UCSD-AML1 (cell line): ENCODE measurements at regions not wholly inside any gene's neighbourhood (a gene's known extent, or its start where the extent isn't known, plus 50 kb on each side); places are given as distances from the start of the nearest gene placed in this dataset.
"Not testable (repeated sequence)": the region's sequence is repeated elsewhere in the genome, so short reads cannot be mapped to it uniquely, and the experiment has no call there.

Source experiments
- DNase-seq: peaks from one replicate; lab custom pipeline; 2025; ENCODE audit not compliant: unreplicated experiment; lab: John Stamatoyannopoulos, UW

DNA sequence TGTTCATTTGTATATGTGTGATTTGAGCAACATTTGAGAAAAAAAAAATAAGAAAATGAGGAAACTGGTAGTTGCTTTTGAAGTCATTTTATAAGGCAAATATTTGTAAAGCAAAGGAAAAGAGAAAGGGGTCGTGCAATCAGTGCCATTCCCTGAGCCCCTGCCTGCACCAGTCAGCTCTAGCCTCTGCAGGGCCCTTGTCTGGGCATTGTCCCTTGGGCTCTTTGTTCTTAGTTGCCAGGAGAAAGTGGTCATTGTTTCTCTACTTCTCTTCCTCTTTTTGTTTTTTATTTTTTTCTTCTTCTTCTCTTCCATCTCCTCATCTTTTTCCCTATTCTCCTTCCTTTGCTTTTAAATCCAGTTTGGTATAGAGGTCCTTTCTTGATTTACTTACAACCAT is 175.3 kb upstream of the CREB1 start:
- no peak for DNase-seq

GRCh38 chr2:207356567-207356966 is 173.2 kb upstream of the CREB1 start:
- DNase-seq: no peak

GRCh38 chr2:207357216-207357615 is 172.5 kb upstream of the CREB1 start:
- DNase-seq: no peak

GRCh38 chr2:207362716-207363115 is 167.0 kb upstream of the CREB1 start:
- DNase-seq: no peak

DNA sequence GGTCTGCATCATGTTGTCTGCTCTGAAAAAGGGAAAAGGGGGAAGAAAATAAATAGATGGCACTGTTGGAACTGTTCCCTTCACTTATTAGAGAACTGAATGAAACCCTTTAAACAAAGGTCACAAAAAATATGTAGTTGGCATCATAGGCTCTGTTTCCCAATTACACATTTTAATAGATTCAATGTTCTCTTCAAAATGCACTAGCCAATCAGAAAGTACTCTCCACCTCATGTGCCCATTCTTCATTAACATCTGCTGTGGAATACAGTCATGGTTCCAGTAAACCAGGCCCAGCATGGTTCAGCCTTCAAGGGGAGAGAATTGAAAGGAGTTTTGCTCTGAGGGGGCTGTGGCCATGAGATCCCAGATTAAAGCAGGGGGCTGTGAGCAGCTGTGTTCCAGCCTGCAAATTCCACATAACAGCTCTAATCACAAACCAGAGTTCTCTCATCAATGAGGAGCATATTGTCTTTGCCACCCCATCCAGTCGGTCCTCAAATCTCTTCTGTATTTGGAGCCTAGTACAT is 165.9 kb upstream of the CREB1 start:
- DNase-seq: no peak

DNA sequence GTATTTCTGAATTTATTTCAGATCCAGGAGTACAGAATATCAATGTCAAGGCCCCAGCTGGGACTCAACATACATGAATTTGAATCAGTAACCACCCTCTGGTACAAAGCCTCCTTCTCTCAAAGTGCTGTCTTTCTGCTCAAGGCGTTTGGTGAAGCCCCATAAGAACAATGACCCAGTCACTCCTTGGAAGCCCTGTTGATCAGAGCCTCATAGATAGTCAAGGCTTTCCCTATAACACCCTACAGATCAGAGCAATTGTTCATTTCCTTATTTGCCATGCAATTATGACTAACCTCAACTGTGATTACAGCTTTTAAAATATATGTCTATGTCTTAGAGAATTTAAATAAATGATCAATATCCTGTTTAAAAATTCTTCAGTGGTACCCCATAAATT is 159.1 kb upstream of the CREB1 start:
- DNase-seq: no peak

DNA sequence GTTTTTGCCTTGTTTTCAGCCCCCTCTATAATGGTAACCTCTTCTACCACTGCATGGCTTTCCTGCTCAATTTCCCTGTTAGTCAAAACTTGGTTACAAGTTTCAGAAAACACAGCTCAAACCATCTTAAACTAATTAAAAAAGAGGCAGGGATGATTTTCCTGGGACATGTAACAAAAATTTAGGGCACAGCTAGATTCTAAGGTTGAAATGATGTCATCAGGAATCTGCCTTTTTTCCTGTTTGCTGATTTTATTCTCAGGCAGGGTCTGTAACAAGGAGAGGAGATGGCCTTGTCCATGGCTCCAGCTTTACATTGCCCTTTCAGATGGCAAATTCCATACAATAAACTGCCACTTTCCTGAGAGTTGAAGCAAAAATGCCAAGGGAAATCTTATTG is 157.9 kb upstream of the CREB1 start:
- no peak for DNase-seq

DNA sequence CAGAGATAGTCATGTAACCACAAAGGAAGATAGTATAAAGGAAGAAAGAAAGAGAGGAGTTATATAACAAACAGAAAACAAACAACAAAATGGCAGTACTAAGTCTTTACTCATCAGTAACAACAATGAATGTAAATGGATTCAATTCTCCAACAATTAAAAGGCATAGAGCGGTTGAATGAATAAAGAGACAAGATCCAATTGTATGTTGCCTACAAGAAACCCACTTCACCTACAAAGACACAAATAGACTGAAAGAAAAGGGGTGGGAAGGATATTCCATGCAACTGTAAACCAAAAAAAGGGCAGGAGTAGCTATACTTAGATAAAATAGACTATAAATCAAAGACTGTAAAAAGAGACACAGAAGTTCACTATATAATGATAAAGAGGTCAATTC is 157.3 kb upstream of the CREB1 start:
- DNase-seq: no peak

DNA sequence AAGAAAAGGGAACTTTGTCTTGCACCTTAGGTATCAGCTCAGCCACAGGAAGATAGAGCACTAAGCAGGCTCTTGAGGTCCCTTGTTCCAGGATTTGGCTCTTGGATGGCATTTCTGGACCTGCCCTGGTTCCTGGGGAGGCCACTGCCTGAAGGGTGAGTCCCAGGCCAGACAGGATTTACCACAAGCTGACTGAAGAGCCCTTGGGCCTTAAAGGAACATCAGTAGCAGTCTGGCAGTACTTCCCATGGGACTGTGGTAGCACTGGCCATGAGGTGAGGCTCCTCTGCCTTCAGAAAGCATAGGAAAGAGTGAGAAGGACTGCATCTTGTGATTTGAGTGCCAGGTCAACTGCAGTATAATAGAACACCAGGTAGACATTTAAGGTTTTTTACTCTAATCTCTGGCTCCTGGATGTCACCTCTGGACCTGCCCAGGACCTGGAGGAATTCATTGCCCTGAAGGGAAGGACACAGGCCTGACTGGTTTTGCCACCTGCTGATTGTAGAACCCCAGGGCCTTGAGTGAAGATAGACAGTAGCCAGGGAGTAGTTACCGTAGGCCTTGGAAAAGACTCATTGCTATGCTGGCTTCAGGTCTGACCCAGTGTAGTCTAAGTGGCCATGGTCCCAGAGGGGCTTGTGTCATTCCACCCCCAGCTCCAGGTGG is 154.4 kb upstream of the CREB1 start:
- DNase-seq: no peak

DNA sequence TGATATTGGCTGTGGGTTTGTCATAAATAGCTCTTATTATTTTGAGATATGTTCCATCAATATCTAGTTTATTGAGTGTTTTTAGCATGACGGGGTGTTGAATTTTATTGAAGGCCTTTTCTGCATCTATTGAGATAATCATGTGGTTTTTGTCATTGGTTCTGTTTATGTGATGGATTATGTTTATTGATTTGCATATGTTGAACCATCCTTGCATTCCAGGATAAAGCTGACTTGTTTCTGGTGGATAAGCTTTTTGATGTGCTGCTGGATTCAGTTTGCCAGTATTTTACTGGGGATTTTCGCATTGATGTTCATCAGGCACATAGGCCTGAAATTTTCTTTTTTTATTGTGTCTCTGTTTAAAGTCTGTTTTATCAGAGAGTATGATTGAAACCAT is 151.1 kb upstream of the CREB1 start:
- not testable (repeated sequence) for DNase-seq

GRCh38 chr2:207385076-207385475 is 144.7 kb upstream of the CREB1 start:
- DNase-seq: no peak

DNA sequence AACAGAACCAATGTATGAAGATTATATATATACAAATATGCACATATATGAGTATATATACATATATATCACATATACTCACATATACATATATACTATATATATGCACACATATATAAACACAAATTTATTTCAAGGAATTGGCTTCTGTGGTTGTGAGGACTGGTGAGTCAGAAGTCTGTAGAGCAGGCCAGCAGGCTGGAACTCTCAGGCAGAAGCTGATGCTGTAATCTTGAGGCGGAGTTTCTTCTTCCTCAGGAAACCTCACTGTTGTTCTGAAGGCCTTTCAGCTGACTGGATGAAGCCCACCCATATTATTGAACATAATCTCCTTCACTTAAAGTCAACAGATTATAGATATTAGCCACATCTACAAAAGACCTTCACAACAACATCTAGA is 143.9 kb upstream of the CREB1 start:
- DNase-seq: no peak

GRCh38 chr2:207387001-207387571 is 142.7 kb upstream of the CREB1 start:
- DNase-seq: no peak

- DNase-seq: no peak
Observed at GRCh38 chr2:207390302-207391095, 139.3 kb upstream of the CREB1 start.

DNA sequence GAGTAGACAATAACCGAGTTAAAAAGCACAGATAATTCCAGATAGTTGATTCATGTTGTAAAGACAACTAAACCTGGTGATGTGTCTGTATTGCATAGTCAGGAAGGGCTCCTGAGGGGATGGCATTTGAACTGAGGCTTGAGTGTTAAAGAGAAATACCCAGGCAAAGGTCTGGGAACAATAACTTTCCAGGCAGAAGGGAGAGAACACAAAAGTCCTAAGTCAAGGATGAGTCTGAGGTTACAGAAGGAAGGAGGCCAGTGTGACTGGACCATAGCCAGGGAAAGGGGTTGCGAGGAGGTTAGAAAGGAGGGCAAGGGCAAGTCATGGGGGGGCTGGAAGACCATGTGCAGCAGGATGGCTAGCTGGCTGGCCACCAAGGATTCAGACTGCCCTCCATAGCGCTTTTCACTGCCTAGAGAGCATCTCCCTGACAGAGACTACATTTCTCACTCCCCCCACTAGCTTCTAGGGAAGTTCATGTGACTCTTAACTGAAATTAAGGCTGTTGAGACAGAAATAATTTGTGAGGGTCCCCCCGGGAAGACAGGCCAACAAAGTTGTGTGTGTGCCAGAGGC is 135.5 kb upstream of the CREB1 start:
- DNase-seq: no peak

- no peak for DNase-seq
Observed at GRCh38 chr2:207394812-207395534, 134.8 kb upstream of the CREB1 start.

DNA sequence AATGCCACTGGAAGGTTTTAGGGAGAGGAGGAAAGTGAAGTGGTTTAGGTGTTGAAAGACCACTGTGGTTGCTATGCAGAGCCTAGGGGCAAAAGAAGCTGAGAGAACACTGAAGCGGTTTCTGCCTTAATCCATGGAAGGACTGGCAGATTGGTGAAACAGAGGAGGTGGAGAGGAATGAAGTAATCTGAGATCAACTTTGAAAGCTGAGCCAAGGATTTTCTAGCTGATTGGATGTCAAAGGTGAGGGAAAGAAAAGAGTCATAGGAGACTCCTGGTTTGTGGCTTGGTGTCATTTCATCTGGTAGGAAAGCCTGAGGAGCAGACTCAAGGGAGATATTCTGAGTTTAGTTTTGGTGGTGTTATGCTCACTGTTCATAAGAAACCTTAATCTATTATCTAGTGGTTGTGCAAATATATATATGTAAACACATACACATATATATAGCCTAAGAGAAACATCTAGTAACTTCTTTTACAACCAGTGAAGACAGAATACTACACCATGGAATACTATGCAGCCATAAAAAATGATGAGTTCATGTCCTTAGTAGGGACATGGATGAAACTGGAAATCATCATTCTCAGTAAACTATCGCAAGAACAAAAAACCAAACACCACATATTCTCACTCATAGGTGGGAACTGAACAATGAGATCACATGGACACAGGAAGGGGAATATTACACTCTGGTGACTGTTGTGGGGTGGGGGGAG is 134.1 kb upstream of the CREB1 start:
- no peak for DNase-seq

- DNase-seq: no peak
Observed at GRCh38 chr2:207397917-207398655, 131.7 kb upstream of the CREB1 start.

DNA sequence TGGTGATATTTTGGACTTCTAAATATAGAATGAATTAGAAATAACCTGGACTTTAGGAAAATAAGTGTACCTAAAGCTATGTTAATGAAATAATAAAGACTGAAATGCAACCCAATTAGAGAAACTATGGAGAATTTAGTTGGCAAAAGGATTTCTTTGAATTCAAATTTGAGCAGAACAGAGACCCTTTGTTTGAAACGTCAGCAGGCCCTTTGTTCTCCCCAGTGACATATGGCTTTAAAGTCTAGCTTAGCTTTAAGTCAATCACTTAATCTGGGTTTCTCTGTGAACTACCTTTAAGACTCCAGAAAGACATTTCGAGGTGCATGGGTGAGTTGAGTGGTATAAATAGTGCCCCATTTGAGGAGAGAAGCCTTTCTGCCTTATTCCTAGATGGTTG is 130.5 kb upstream of the CREB1 start:
- no peak for DNase-seq

GRCh38 chr2:207401338-207401737 is 128.4 kb upstream of the CREB1 start:
- DNase-seq: no peak
